Stomach smooth muscle (tissue), 2 donors: ENCODE measurements at regions not wholly inside any gene's neighbourhood (a gene's known extent, or its start where the extent isn't known, plus 50 kb on each side); places are given as distances from the start of the nearest gene placed in this dataset.

Experiments
- H3K27ac ChIP-seq: one replicate; pipeline ENCODE4 v1.7.0; 2013; ENCODE audit warnings: mild to moderate bottlenecking, low read length, inconsistent platforms
- H3K27me3 ChIP-seq, 2 donors: one replicate each; pipeline ENCODE4 v1.7.0; 2013; ENCODE audit warnings: low read length in 2 of 2; ENCODE audit not compliant: insufficient read depth in 2 of 2, control insufficient read depth in 1 of 2
- H3K36me3 ChIP-seq, 2 donors: one replicate each; pipeline ENCODE4 v1.7.0; 2013; ENCODE audit warnings: low read length in 2 of 2; ENCODE audit not compliant: control insufficient read depth in 2 of 2, insufficient read depth in 2 of 2
- H3K4me1 ChIP-seq: one replicate; pipeline ENCODE4 v1.7.0; 2013; ENCODE audit warnings: low read length; ENCODE audit not compliant: control insufficient read depth, insufficient read depth
- H3K4me3 ChIP-seq, 2 donors: one replicate each; pipeline ENCODE4 v1.7.0; 2013; ENCODE audit warnings: low read length in 2 of 2
- H3K9ac ChIP-seq, 2 donors: one replicate each; pipeline ENCODE4 v1.7.0; 2013; ENCODE audit warnings: low read length in 2 of 2, mild to moderate bottlenecking in 1 of 2
- H3K9me3 ChIP-seq, 2 donors: one replicate each; pipeline ENCODE4 v1.7.0; 2013; ENCODE audit warnings: low read length in 2 of 2; ENCODE audit not compliant: control insufficient read depth in 2 of 2
- donor health status: healthy.
- donor health status: Pancreatic carcinoma.

DNA sequence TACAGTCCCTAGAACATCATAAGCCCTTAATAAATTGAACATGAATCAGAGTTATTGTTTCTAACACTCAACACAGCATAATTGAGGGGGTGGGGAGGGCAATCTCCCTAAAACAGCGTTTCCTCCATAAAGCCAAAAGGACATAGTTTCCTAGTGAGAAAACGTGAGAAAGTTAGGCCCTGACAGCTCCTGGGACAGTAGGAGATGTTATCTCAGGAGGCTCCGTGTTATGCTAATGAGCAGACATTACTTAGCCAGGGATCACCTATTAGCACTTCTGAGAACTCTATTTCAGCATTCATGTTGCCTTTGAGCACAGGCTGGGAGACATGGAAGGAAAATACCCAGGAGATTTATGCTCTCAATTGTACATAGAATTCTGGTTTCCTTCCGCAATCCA lies 229.1 kb upstream of the ADAMTS9 start:
- Histone ChIP-seq H3K36me3 (no peaks in the 10 kb centered on the region), H3K9me3 (no peaks in the 10 kb centered on the region), H3K4me1 (no peaks in the 10 kb centered on the region), H3K27me3 (no peaks in the 10 kb centered on the region), H3K9ac (no peak overlapping the region), H3K27ac (no peak overlapping the region), H3K4me3 (no peak overlapping the region)

- no peak overlapping the region for H3K9ac ChIP-seq
- H3K27ac ChIP-seq = no peak overlapping the region
- no peaks in the 10 kb centered on the region for H3K4me1 ChIP-seq
- H3K27me3 ChIP-seq = no peaks in the 10 kb centered on the region
- no peak overlapping the region for H3K4me3 ChIP-seq
- no peaks in the 10 kb centered on the region for H3K9me3 ChIP-seq
- no peaks in the 10 kb centered on the region for H3K36me3 ChIP-seq
These were observed 228.5 kb upstream of the ADAMTS9 start for GRCh38 chr3:64916192-64916798.

GRCh38 chr3:64915778-64916177 lies 228.0 kb upstream of the ADAMTS9 start:
- Histone ChIP-seq H3K36me3 (no peaks in the 10 kb centered on the region), H3K4me1 (no peaks in the 10 kb centered on the region), H3K4me3 (no peak overlapping the region), H3K27ac (no peak overlapping the region), H3K9me3 (no peaks in the 10 kb centered on the region), H3K27me3 (no peaks in the 10 kb centered on the region), H3K9ac (no peak overlapping the region)

DNA sequence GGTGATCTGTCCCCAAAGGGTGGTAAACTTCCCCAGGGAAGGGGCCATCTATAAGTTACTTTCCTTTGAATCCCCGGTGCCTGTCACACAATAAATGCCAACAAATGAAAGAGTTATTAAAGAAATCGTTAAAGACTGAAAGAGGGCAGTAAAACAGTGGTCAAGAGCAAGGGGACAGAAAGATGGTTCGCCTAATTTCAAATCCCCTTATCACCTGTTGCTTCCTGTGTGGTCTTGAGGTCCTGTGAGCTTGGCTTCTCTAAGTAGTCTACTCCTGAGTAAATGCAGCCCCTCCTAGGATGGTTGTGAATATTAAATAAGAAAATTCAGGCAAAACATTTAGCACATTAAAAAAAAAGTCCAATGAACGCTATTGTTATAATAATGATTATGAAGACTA lies 225.7 kb upstream of the ADAMTS9 start:
- no peaks in the 10 kb centered on the region for H3K9me3 ChIP-seq
- H3K27me3 ChIP-seq = no peaks in the 10 kb centered on the region
- H3K36me3 ChIP-seq = no peaks in the 10 kb centered on the region
- H3K9ac ChIP-seq = no peak overlapping the region
- H3K4me3 ChIP-seq = no peak overlapping the region
- no peak overlapping the region for H3K27ac ChIP-seq
- peaks cover 3% of the 10 kb centered on the region for H3K4me1 ChIP-seq

- no peaks in the 10 kb centered on the region for H3K9me3 ChIP-seq
- no peak overlapping the region for H3K27ac ChIP-seq
- H3K27me3 ChIP-seq = no peaks in the 10 kb centered on the region
- peaks cover 7% of the 10 kb centered on the region for H3K4me1 ChIP-seq
- H3K9ac ChIP-seq = no peak overlapping the region
- no peak overlapping the region for H3K4me3 ChIP-seq
- H3K36me3 ChIP-seq = peaks cover 0 to 2% of the 10 kb centered on the region in 2 donors
These were observed 223.3 kb upstream of the ADAMTS9 start for GRCh38 chr3:64911138-64911537.

DNA sequence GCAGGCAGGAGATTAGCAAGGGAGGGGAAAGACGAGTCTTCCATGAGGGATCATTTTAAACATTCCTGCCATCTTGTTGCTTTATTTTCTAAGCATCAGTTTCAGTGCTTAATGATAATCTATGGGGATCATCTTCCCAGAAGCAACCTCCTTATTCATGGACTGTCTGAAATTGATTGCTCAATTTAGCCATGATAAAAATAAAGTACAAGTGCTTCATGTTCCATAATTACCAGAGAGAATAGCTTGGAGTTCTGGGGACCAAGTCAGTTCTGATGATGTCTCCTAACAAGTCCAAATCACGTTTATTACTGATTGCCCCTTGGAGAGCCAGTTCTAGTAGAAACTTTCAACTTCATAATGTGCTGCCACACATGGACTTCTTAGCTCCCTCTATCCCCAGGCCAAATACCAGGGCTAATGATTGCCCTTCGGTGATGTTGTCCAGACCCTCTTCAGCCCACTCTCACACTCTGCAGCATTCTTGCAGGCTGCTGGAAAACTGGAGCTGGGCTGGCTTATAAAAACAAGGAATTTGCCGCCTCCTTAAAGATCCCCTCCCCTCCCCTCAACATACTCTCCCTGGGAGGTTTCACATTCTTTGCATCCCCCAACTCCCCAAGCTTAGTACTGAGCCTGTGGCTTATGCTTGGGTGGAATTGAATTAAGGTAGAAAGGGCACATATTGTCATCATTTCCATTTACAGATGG lies 222.1 kb upstream of the ADAMTS9 start:
- Histone ChIP-seq H3K9ac (no peak overlapping the region), H3K4me3 (no peak overlapping the region), H3K27me3 (no peaks in the 10 kb centered on the region), H3K4me1 (peaks cover 7% of the 10 kb centered on the region), H3K9me3 (no peaks in the 10 kb centered on the region), H3K36me3 (peaks cover 0 to 2% of the 10 kb centered on the region in 2 donors), H3K27ac (no peak overlapping the region)

DNA sequence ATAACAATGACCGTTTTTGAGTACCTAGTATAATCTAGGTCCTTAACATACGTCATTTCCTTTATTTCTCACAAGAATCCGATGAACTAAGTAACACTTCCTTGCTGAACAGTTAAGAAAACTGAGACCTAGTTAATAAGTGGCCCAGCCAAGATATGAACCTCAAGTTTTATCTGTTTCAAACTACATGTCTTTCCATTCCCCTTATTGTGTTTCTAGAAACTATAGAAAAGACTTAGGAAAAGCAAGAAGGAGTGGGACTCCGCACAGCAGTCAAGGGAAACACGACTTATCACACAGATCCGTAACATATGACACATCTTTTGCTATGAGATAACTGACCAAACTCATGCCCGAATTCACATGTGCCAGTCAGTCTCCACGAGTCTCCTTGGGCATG lies 221.2 kb upstream of the ADAMTS9 start:
- Histone ChIP-seq H3K27ac (no peak overlapping the region), H3K9ac (no peak overlapping the region), H3K27me3 (no peaks in the 10 kb centered on the region), H3K4me3 (no peak overlapping the region), H3K4me1 (peaks cover 7% of the 10 kb centered on the region), H3K9me3 (no peaks in the 10 kb centered on the region), H3K36me3 (peaks cover 0 to 2% of the 10 kb centered on the region in 2 donors)

DNA sequence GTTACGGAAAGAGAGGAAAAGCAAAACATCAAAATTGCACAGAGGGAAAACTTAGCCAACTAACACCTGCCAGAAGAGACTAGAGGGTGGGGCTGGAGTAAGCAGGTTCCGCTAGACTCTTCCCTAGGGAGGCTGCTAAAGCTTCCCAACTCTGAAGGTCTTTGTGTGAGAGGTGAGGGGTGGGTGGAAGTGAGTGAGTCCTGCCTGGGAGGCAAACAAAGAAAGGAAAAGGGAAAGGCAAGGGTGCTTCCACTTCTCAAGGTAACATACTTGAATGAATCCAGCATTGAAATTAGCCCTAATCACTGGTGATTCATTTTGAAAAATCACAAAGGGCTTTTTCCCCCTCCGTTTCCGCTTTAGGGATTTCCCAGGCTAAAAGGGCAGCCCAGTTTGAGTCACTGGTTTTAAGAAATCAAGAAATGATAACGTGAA lies 220.5 kb upstream of the ADAMTS9 start:
- Histone ChIP-seq H3K4me1 (peaks cover 7% of the 10 kb centered on the region), H3K27me3 (no peaks in the 10 kb centered on the region), H3K27ac (no peak overlapping the region), H3K4me3 (no peak overlapping the region), H3K9ac (no peak overlapping the region), H3K9me3 (no peaks in the 10 kb centered on the region), H3K36me3 (peaks cover 0 to 2% of the 10 kb centered on the region in 2 donors)

- H3K36me3 ChIP-seq = peaks cover 0 to 2% of the 10 kb centered on the region in 2 donors
- peaks cover 19% of the 10 kb centered on the region for H3K4me1 ChIP-seq
- no peak overlapping the region for H3K4me3 ChIP-seq
- H3K9me3 ChIP-seq = no peaks in the 10 kb centered on the region
- H3K9ac ChIP-seq = no peak overlapping the region
- H3K27me3 ChIP-seq = no peaks in the 10 kb centered on the region
- no peak overlapping the region for H3K27ac ChIP-seq
These were observed 218.2 kb upstream of the ADAMTS9 start for GRCh38 chr3:64905906-64906410.

GRCh38 chr3:64903006-64903405 lies 215.2 kb upstream of the ADAMTS9 start:
- H3K27ac ChIP-seq = no peak overlapping the region
- no peak overlapping the region for H3K4me3 ChIP-seq
- no peak overlapping the region for H3K9ac ChIP-seq
- H3K4me1 ChIP-seq = peaks cover 15% of the 10 kb centered on the region
- H3K36me3 ChIP-seq = peaks cover 0 to 2% of the 10 kb centered on the region in 2 donors
- H3K27me3 ChIP-seq = no peaks in the 10 kb centered on the region
- H3K9me3 ChIP-seq = no peaks in the 10 kb centered on the region

GRCh38 chr3:64901986-64902516 lies 214.3 kb upstream of the ADAMTS9 start:
- no peak overlapping the region for H3K4me3 ChIP-seq

More at GRCh38 chr3:64901986-64902516, 214.3 kb upstream of the ADAMTS9 start:
- no peaks in the 10 kb centered on the region for H3K27me3 ChIP-seq
- no peak overlapping the region for H3K27ac ChIP-seq
- H3K9ac ChIP-seq = no peak overlapping the region
- no peaks in the 10 kb centered on the region for H3K9me3 ChIP-seq
- no peaks in the 10 kb centered on the region for H3K36me3 ChIP-seq
- H3K4me1 ChIP-seq = peaks cover 14% of the 10 kb centered on the region
